NCI-H1930 (cell line): ENCODE measurements at regions not wholly inside any gene's neighbourhood (a gene's known extent, or its start where the extent isn't known, plus 50 kb on each side); places are given as distances from the start of the nearest gene placed in this dataset.

Experiments used
- DNase-seq, 2 experiments: peaks; one replicate each; lab custom pipeline; 2025; lab: John Stamatoyannopoulos, UW

GRCh38 chr1:239732770-239733169, 346.4 kb downstream of the CHRM3 start:
- DNase-seq = no peak

GRCh38 chr1:239733995-239734394, 347.6 kb downstream of the CHRM3 start:
- no peak for DNase-seq

- no peak for DNase-seq
Observed at GRCh38 chr1:239735111-239735510, 348.7 kb downstream of the CHRM3 start.

- no peak for DNase-seq
Observed at GRCh38 chr1:239736479-239736878, 350.1 kb downstream of the CHRM3 start.

- no peak for DNase-seq
Observed at GRCh38 chr1:239739375-239739774, 352.3 kb upstream of the FMN2 start.

GRCh38 chr1:239739919-239740318, 351.8 kb upstream of the FMN2 start:
- no peak for DNase-seq

- no peak for DNase-seq
Observed at GRCh38 chr1:239742416-239743109, 349.1 kb upstream of the FMN2 start.

- no peak for DNase-seq
Observed at GRCh38 chr1:239744851-239745250, 346.8 kb upstream of the FMN2 start.

GRCh38 chr1:239755107-239755912, 336.4 kb upstream of the FMN2 start:
- no peak for DNase-seq

GRCh38 chr1:239757716-239758115, 334.0 kb upstream of the FMN2 start:
- DNase-seq = no peak

- DNase-seq = no peak
Observed at GRCh38 chr1:239758756-239759155, 332.9 kb upstream of the FMN2 start.

- no peak for DNase-seq
Observed at GRCh38 chr1:239761509-239761908, 330.2 kb upstream of the FMN2 start.

GRCh38 chr1:239763850-239764249, 327.8 kb upstream of the FMN2 start:
- DNase-seq = no peak

- DNase-seq = no peak
Observed at GRCh38 chr1:239764546-239764945, 327.1 kb upstream of the FMN2 start.

GRCh38 chr1:239765163-239765562, 326.5 kb upstream of the FMN2 start:
- DNase-seq = no peak

- DNase-seq = no peak
Observed at GRCh38 chr1:239771550-239771949, 320.1 kb upstream of the FMN2 start.

- DNase-seq = no peak
Observed at GRCh38 chr1:239772446-239772845, 319.2 kb upstream of the FMN2 start.

- no peak for DNase-seq
Observed at GRCh38 chr1:239775466-239775865, 316.2 kb upstream of the FMN2 start.

- DNase-seq = no peak
Observed at GRCh38 chr1:239778208-239778813, 313.4 kb upstream of the FMN2 start.

GRCh38 chr1:239779962-239780361, 311.7 kb upstream of the FMN2 start:
- DNase-seq = no peak

- DNase-seq = no peak
Observed at GRCh38 chr1:239784896-239785295, 306.8 kb upstream of the FMN2 start.

GRCh38 chr1:239785576-239785975, 306.1 kb upstream of the FMN2 start:
- DNase-seq = no peak

GRCh38 chr1:239786464-239786863, 305.2 kb upstream of the FMN2 start:
- no peak for DNase-seq
